ENCODE measurements at regions not wholly inside any gene's neighbourhood (a gene's known extent, or its start where the extent isn't known, plus 50 kb on each side); places are given as distances from the start of the nearest gene placed in this dataset.

DNA sequence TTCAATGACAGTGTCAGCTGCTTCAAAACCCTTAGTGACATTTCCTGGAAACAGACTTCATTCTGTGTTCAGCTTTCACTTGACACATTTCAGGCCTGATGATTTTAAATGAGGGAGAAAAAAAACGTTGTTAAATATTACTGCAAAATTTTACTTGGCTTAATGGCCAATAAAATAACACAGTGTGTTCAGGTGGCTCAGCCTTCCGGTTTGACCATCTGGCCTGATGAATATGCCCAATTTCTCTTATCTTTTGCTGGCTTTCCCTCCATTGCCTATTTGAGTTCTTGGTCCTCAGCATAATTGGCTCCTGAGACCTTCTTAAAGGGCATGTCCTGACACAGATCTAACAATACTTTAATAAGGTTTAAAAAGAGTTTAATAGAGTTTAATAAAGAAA is 462.4 kb downstream of the ADRA2A start:
- Histone ChIP-seq H3K4me1 (replicated peaks in 1 of 2) (no peaks in the 10 kb centered on the region), H3K36me3 (replicated peaks in 1 of 2) (no peaks in the 10 kb centered on the region), H3K27me3 (no peaks in the 10 kb centered on the region), H3K9me3 (replicated peaks in 1 of 3) (peaks cover 0 to 4% (median 0%) of the 10 kb centered on the region in 3 donors), H3K4me3 (no peak overlapping the region), H3K27ac (no peak overlapping the region)
- 58 to 75% (median 65%) methylated on average over 2 of the region's 2 CpGs for WGBS, 4 donors
- intact Hi-C loops (cut with DNase I): no loop called here
- no peak for DNase-seq
- TF ChIP-seq CTCF (IDR thresholded peaks at IDR 0.05) (no peak), POLR2A (IDR thresholded peaks at IDR 0.05) (no peak)

DNA sequence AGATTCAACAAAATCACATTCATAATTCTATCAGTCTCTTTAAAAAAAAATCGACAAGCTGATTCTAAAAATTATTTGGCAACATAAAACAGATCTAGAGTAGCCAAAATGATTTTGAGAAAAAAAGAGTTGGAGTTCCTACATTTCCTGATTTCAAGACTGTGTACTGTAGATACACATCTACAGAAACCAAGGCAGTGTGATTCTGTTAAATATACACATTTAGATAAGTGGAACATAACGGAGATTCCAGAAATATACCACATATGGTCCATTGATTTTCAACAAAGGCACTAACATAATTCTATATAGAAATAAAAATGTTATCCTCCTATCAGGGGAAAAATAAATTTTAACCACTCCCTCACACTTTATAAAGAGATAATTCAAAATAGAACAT is 467.0 kb downstream of the ADRA2A start:
- Histone ChIP-seq H3K27ac (no peak overlapping the region), H3K36me3 (replicated peaks in 1 of 2) (no peaks in the 10 kb centered on the region), H3K4me3 (no peak overlapping the region), H3K27me3 (no peaks in the 10 kb centered on the region), H3K4me1 (replicated peaks in 1 of 2) (no peaks in the 10 kb centered on the region), H3K9me3 (replicated peaks in 1 of 3) (no peaks in the 10 kb centered on the region)
- no peak for DNase-seq
- WGBS, 4 donors: 72 to 83% (median 80%) methylated on average over 2 of the region's 2 CpGs
- intact Hi-C loops (cut with DNase I): no loop called here
- TF ChIP-seq CTCF (IDR thresholded peaks at IDR 0.05) (no peak), POLR2A (IDR thresholded peaks at IDR 0.05) (no peak)

- DNase-seq: no peak
- no peaks in the 10 kb centered on the region for H3K4me1 ChIP-seq (replicated peaks in 1 of 2)
- intact Hi-C loops (cut with DNase I): no loop called here
- 58 to 63% (median 62%) methylated on average over 4 of the region's 4 CpGs for WGBS, 4 donors
- H3K27ac ChIP-seq: no peak overlapping the region
- H3K36me3 ChIP-seq (replicated peaks in 1 of 2): no peaks in the 10 kb centered on the region
- H3K27me3 ChIP-seq: no peaks in the 10 kb centered on the region
- TF ChIP-seq CTCF (IDR thresholded peaks at IDR 0.05) (no peak), POLR2A (IDR thresholded peaks at IDR 0.05) (no peak)
- no peak overlapping the region for H3K4me3 ChIP-seq
- no peaks in the 10 kb centered on the region for H3K9me3 ChIP-seq (replicated peaks in 1 of 3)
Measured at GRCh38 chr10:111545861-111546605, 469.2 kb downstream of the ADRA2A start.

- 91 to 95% (median 94%) methylated on average over 1 of the region's 1 CpG for WGBS, 4 donors
- Histone ChIP-seq H3K4me1 (replicated peaks in 1 of 2) (no peaks in the 10 kb centered on the region), H3K36me3 (replicated peaks in 1 of 2) (no peaks in the 10 kb centered on the region), H3K27me3 (no peaks in the 10 kb centered on the region), H3K4me3 (no peak overlapping the region), H3K9me3 (replicated peaks in 1 of 3) (no peaks in the 10 kb centered on the region), H3K27ac (no peak overlapping the region)
- intact Hi-C loops (cut with DNase I): no loop called here
- TF ChIP-seq POLR2A (IDR thresholded peaks at IDR 0.05) (no peak), CTCF (IDR thresholded peaks at IDR 0.05) (no peak)
- no peak for DNase-seq
Measured at GRCh38 chr10:111548084-111548726, 471.4 kb downstream of the ADRA2A start.
